NCI-H1930 (cell line): ENCODE measurements at regions not wholly inside any gene's neighbourhood (a gene's known extent, or its start where the extent isn't known, plus 50 kb on each side); places are given as distances from the start of the nearest gene placed in this dataset.

Experiments used
- DNase-seq, 2 experiments: peaks; one replicate each; lab custom pipeline; 2025; lab: John Stamatoyannopoulos, UW

DNA sequence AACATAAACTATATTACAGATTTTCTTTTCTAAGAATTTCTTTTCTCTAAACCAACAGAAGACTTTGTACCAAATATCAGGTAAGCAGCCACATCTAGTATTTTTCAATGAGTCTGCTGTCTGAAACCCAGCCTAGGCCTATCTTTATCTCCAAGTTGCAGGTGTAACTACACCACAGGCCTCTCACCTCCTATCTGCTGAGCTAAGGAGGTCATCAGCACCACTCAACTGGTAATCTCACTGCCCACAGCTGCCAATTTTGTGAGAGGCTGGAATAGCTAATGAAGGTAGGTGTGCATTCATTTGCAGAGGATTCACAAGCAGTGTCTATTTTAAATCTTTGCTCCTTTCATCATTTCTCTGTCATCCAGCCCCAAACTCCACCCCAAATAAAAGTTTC is 584.8 kb downstream of the HDGFL1 start:
- DNase-seq, result no peak

DNA sequence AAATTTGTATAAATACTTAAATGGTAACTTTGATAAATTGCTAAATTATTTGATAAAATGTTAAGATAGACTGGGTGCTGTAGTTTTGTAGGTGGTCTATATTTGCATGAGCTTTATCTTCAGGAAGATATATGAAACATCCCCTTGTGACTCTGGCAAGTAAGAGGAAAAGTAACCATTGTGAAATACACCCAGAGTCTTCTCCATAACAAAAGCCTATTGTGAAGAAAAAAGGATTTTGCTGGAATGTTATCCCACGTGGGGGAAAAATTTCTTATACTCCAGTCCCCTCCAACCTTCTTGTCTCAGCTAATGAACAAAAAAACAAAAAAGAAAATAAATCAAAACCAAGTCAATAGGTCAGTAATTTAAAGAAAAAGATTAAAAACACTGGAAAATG is 600.7 kb downstream of the HDGFL1 start:
- DNase-seq, result no peak

DNA sequence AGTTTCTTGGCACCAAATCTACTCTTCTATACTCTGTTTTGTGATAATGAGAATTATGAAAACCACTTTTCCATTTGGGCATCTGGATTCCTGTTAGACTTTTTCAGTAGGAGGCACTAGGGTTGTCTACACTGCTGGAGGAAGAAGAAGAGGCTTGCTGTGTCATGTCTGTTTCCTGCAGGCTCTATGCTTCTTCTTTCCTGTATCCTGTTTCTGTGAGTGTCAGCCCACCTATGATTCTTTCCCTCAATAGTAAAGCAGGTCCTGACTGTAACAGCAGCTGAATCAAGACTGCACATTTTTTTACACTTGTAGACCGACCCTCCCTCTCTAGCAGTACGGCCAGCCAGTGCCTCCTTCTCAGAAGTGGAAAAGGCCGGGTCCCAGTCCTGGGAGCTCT is 603.9 kb downstream of the HDGFL1 start:
- DNase-seq, result no peak

DNA sequence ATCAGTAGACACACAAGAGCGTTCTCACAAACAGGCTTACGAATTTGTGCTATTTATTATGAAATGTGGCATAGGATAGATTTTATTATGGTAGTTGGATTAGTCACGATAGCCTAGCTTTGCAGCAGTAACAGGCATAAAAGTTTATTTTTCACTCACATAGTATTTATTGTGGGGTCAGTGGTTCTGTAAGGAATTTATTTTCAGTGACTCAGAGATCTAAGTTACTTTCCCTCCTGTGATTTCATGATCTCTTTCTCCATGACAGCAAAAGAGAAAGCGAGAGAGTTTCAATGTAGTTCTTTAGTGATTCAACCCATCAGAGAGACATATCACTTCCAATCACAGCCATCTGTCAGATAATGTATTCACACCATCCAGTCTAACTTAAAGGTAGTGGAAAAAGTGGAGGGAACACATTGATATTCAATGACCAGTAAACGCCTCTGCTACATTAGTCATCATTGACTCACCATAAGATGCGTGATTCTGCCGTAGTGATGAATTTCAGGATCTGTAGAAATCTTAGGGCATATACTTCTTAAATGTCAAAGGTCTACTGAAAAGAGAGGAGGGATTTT is 605.5 kb downstream of the HDGFL1 start:
- DNase-seq, result no peak

DNA sequence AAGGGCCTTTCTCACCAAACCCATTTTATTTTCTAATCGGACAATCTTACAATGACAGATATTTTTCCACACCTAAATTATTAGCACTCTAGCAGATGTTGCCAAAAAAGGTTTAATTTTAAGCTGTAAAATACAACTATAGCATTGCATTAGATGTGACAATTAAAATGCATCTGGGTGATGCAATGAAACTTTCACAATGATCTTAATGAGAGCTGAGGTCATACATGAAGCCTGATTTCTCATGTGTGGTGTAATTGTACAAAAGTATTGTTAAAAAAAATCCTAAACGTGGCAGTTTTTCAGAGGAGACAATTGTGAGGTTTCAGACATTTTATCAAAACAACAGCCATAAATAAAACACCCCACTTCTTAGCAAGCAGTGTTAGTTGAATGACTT is 606.0 kb downstream of the HDGFL1 start:
- DNase-seq, result no peak

DNA sequence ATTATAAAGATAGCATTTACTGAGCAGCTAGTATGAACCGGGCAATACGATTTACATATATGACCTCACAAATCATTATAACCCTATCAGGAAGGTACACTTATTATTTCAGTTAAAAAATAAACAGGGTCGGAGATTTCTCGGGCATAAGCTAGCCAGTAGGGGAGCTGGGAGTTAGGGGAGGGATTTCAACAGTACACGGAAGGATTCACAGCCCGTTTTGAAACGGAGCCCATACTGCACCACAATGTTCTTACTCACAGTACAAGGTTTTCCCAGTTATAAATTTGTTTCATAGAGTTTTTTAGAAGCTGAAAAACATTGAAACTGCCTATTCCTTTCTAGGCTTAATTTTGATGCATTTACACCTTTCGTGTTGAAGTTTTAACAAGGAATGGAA is 607.1 kb downstream of the HDGFL1 start:
- DNase-seq, result no peak

DNA sequence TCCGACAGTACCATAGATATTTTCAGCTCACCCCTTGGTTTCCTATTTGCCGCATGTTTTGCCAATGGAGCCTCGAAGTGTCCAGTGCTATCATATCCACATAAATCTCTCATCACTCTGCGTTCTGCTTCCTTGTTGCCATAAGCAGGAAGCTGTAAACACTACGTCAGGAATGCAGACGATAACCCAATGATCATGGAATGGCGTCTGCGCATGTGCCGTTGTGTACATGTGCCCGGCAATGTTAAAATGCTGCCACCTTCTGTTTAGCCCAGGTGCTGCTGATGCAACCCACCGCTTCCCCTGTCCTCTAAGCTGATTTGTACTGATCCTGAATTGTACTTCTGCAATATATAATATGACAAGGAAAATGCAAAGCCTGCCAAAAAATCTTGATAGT is 607.5 kb downstream of the HDGFL1 start:
- DNase-seq, result no peak

DNA sequence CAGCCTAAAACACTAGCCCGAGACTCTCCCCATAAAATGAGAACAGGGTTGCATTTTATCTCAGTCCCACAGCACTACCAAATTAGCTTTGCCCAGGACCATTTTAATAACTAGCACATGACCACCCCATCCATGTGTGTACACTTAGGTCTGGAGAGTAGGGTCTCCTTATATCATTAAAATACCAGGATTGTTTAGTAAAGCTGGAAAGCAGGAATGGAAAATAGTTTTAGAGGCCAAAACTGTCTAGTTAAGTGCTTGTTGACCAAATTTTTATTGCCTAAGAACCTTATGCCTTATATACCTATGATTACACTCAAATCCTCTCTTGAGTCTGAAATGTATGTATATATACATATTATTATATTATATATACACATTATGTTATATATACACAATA is 608.4 kb downstream of the HDGFL1 start:
- DNase-seq, result no peak

DNA sequence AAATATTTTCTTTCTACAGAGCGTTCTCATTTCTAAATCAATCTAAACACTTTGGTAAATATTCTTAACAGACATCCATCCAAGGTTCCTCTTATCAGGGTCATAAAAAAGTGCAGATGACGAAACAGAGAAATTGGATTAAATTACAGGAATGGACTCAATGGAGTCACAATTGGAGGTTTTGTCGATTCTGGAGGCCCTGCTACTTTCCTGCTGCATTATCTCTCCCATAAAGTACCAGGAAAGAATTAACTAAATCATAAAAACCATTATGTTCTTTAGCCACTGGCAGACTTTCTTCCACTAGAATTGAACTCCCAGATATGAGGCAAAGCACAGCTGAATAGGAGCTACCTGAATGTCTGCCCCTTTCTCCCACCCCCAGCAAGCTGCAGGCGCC is 610.6 kb downstream of the HDGFL1 start:
- no peak for DNase-seq

DNA sequence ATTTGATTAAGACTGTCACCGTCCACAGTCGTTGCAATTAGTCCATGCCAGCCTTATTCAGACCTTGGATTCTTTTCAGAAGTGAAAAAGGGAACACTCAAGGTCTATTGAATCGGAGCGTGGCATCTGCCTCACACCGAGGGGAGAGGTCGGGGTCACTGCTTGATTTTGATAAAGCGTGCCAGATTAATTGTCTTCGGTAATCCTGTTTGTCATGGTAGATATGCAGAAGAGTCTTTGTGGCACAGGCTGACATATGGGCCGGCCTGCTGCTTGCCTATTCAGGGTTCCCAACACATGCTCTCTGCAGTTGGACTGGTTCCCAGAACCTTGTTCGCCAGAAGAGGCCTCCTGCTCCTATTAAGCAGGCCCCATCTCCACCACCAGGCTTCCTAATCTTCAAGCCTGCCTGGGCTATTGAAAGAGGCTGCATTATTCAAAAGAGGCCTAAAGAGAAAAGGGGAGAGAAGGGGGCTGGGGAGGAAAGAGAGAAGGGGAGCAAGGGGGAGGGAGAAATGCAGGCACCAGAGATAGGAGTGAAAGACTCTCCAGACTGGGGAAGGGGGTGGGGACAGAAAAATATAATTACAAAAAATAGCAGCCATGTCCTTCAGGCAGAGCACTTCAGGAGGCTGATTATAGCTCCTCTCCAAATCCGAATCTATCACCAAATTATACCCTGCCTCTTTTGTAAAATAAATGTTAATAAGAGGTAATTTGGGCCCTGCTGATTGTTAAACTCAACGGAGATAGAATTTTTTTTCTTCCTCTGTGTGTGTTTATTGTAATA is 611.3 kb downstream of the HDGFL1 start:
- no peak for DNase-seq

DNA sequence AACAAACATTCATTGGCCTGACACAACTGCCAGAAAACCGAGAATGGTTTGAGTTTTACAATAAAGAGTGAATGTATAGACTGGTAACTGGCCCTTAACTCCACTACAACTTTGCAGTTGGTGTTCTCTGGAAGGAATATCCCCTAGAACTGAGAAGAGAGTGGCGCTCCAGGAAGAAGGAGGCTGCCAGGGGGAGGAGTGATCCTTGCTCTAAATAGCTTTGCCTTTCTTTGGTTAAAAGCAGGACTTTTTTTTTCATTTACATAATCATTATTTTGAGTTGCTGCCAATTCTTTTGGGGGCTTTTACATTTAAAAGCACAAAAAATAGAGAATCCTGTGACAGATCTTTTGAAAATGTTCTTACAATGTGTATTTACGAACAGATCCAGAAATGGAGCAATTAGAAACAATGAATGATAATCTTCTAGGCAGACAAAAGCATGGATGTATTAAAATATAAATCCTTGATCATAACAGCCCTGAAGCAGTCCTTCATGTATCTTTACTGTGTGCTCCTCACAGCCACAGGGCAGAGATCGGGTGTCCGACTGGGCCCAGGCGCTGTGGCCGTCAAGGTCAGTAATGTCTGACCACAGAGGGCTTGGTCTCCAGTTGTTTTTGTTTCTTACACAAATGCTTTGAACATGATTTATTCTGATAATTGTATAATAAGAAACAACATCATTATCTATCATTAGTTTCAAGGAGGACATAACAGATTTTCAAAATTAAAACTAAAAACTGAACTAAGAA is 612.2 kb downstream of the HDGFL1 start:
- no peak for DNase-seq

DNA sequence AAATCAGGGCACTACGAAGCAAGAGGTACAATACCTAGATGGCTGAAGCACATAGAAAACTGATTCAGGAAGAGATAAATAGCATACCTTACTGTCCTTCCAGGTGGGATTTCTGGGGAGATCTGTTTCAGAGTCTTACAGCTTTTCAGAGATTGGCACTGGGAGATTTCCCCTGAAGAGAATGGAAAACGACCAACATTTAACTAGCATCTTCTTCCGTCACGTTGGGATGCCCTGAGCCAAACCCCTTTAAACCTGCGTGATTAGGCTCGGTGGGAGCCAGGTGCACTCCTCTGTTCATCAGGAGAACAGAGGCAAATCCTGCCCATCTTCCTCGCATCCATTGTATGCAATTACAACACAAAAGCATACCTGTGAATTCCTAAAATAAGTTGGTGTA is 614.5 kb downstream of the HDGFL1 start:
- DNase-seq, result no peak

DNA sequence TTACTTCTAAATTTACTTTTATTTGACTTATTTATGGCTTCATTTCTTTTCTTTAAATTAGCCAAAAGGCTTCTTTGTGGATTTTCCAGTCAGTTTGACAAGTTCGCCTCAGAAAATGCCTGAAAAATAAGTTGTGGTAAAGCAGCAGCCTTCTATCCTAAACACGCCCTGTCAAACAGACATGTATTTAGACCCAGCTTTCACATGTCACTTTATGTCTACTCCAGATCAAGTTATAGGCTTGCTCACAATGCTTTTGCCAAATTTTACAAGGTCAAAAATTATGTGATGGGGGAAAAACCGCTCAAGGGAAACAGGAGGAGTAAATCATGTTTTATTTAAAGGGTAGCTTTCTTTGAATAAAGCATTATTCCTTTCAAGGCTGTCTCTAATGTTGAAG is 615.0 kb downstream of the HDGFL1 start:
- DNase-seq, result no peak

DNA sequence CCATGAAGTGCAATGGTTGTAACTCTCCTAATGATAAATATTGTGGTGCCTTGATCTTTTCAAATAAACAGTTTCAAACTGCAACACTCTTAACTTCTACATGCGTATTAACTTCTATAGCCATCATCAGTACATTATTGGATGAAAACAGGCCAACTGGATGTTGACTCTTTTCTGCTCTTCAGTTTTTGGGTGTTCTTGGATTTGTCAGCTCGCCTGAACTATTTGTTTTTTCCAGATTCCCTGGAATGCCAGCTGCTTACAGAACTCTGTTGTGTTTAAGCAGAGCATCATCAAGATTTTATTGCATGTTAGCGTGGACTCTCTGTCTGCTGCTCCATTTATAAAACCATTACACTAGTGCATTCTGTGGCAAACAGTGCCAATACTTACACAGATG is 626.1 kb downstream of the HDGFL1 start:
- DNase-seq, result no peak

DNA sequence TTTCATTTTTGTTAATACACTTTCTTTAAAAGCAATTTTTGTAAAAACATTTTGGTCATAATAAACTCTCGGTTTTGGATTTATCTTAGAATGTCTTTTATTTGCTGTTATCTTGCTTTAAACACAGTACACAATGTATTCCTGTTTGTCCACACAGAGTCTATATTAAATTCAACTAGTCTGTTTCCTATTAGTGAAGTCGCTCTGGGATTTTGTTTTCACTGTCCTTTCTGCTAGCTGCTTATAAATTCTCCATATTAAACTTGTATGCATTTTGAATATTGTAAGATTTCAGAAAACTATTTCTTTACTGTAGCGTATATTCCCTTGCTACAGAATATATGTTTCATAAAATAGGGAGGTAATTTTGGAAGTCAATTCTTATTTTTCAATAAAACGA is 630.2 kb downstream of the HDGFL1 start:
- no peak for DNase-seq

DNA sequence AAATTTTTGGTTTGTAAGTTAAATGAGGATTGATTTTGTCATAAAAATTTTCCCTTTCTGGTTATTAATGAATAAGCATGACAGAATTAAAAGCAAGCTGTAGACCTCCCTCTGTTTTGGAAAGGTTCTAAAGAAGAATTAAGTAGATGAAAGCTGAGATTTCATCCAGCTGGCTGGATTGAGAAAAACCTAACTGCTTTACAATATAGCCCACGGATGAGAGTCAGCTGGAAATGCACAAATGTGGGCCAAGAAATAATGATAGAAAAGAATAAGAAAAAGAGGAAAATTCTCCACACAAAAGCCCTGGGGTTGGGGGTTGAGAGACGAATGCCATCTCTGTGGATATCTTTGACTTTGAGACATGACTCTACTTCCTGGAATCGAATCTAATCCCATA is 631.6 kb downstream of the HDGFL1 start:
- no peak for DNase-seq

DNA sequence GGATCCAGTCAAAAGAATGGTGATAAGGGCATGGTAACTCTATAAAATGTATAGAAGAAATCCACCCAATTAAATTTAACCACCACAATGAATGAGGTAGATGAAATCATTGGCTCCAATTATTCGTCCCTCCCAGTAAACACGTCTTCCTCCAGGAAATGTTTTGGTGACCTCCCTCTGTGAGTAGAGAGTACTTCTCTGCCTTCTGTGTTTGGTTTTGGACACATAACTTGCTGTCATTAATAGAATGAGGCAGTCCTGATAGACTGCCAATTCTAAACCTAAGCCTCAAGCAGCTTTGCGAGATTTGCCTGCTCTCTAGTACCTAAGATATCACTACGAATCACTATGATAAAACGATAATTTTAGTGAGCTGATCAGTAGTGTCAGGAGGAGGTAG is 632.8 kb downstream of the HDGFL1 start:
- no peak for DNase-seq

DNA sequence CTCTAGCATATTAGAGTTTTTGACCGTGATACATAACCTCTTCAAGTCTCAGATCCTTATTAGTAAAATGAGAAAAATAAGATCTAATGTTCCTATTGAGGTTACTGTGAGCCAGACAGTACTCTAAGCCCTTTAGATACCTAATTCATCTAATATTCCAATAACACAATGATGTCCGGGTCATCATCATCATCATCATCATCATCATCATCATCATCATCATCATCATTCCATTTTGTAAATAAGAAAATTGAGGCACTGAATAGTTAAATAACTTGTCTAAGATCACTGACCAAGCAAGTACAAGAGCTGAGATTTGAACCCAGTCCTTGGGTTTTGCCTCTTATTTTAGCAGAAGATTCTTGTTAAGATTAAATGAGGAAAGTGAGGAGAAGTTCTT is 643.0 kb downstream of the HDGFL1 start:
- DNase-seq, result no peak

DNA sequence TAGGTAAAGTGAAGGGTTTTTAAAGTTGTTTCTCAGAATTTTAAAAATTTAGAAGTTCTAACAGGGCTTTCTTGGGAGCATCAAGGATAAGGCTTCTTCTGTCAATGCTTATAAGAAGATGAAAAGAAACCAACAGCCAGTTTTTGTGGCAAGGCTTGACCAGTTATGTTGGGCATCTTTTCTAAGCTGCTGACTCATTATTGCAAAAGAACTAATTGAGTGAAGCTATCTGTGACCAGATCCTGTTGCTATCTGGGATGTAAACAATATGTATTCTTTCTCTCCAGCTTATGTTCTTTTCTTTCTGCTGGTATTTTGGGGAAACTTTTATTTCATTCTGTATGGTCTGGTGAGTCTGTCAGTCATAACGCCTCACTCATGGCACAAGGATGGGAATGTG is 643.8 kb downstream of the HDGFL1 start:
- DNase-seq, result no peak

DNA sequence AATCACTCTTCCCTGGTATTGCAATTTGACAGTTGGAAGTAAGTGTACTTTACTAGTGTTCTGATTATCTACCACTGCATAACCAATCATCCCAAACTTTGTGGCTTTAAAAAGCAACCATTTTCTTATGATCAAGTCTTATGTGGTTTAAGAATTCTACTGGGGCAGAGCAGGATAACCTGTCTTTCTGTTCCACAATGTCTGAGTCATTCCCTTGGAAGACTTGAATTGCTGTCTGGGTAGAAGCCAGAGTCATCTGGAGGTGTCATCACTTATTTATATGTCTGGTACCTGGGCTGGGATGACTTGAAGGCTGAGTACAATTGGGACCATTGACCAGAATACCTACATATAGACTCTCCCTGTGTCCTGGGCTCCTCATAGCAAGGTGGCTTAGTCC is 644.3 kb downstream of the HDGFL1 start:
- DNase-seq, result no peak

DNA sequence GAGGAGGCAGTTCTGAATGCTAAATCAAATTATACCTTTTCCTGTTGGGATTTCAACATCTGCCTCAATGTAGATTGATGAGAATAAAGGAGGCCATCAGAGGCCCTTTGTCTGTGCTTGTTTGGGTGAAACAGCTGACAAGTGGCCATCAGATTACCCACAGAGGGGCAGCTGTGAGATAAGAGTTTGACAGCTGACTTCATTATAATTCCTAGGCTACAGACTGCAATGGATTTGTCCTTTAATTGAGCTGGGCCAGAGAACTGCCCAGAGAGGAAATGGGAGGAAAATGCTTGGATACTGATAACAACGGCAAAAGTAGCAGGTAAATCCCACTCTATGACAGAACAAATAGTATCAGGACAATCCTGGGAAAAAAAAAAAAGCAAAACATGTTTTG is 649.4 kb downstream of the HDGFL1 start:
- peak; percentile 6 to 64 for DNase-seq

DNA sequence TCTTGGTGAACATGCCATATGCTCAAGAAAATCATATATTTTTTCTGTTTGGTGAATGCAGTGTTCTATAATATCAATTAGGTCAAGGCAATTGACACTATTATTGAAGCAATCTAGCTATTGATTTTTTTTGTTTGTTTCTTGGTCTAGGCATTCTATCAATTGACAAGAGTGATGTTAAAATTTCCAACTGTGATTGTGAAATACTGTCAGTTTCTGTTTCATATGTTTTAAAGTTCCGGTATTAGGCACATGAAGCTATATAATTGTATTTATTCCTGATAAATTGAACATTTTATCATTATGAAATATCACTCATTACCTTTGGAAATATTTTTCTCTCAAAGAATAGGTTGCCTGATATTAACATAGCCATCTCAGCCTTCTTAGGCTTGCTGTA is 653.4 kb downstream of the HDGFL1 start:
- DNase-seq, result no peak

DNA sequence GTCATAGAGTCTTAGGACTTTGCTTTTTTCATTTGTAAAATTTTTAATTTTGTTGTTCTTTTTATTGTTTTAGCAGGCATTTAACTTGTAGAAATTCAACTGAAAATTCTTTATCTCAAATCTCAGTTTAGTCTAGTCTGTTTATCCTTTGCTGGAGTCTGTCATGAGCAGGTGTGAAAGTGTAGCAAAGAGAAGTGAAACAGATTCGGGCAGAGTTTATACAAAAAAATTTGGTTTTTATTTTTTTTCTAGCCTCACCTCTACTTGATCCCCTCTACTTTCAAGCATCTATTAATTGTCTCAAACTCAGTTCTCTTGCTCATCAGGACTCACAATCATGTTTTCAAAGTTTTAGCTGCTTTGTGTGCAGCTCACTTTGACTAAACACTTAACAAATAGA is 655.2 kb downstream of the HDGFL1 start:
- no peak for DNase-seq
